CD14-positive monocyte (primary cell): ENCODE measurements at regions not wholly inside any gene's neighbourhood (a gene's known extent, or its start where the extent isn't known, plus 50 kb on each side); places are given as distances from the start of the nearest gene placed in this dataset.

Experiments
- DNase-seq, 3 donors: peaks; one replicate each; pipeline ENCODE4 v3.0.0-alpha.2; 2011 to 2022
- H2AFZ ChIP-seq: 2 replicates; pipeline ENCODE4 v1.6.0; 2012; ENCODE audit warnings: mild to moderate bottlenecking, low read depth, low read length, inconsistent platforms; ENCODE audit not compliant: insufficient read depth, poor library complexity, severe bottlenecking
- H3K27ac ChIP-seq, 2 donors: 1 replicate in 1 of 2; 2 replicates in 1 of 2; pipeline ENCODE4 v1.5.1; 2012 to 2013; ENCODE audit warnings: low read length in 2 of 2, control low read depth in 1 of 2, inconsistent platforms in 1 of 2, low read depth in 1 of 2, mild to moderate bottlenecking in 1 of 2
- H3K27me3 ChIP-seq, 2 donors: one replicate each; pipeline versions ENCODE4 v1.6.0 to v1.6.1; 2011 to 2013; ENCODE audit warnings: low read length in 2 of 2; ENCODE audit not compliant: control insufficient read depth in 2 of 2, insufficient read depth in 2 of 2
- H3K36me3 ChIP-seq, 2 donors: replicated peaks in 1 of 2; 1 replicate in 1 of 2; 2 replicates in 1 of 2; pipeline versions ENCODE4 v1.5.1 to v1.6.1; 2012 to 2013; ENCODE audit warnings: low read length in 2 of 2, control low read depth in 1 of 2, inconsistent platforms in 1 of 2, mild to moderate bottlenecking in 1 of 2; ENCODE audit not compliant: insufficient read depth in 2 of 2, control insufficient read depth in 1 of 2
- H3K4me1 ChIP-seq, 2 donors: 1 replicate in 1 of 2; 2 replicates in 1 of 2; pipeline versions ENCODE4 v1.5.1 to v1.6.1; 2012 to 2013; ENCODE audit warnings: low read length in 2 of 2, control low read depth in 1 of 2, inconsistent platforms in 1 of 2, mild to moderate bottlenecking in 1 of 2, moderate library complexity in 1 of 2; ENCODE audit not compliant: insufficient read depth in 2 of 2, control insufficient read depth in 1 of 2
- H3K4me2 ChIP-seq: replicated peaks from 2 replicates; pipeline ENCODE3; 2012; ENCODE audit warnings: low read length, moderate library complexity, mild to moderate bottlenecking; ENCODE audit not compliant: poor library complexity, severe bottlenecking; ENCODE audit errors: extremely low read depth
- H3K4me3 ChIP-seq, 3 experiments: fragments of 200-600 bp in 1 of 3; sonication (generic) in 1 of 3; replicated peaks in 1 of 3; 1 replicate in 2 of 3; 2 replicates in 1 of 3; pipeline ENCODE4 v1.5.1; 2011 to 2013; ENCODE audit warnings: low read length in 3 of 3, mild to moderate bottlenecking in 3 of 3, control low read depth in 2 of 3, low read depth in 2 of 3, inconsistent platforms in 1 of 3, moderate library complexity in 1 of 3
- H3K79me2 ChIP-seq: 2 replicates; pipeline ENCODE4 v1.6.0; 2012; ENCODE audit warnings: mild to moderate bottlenecking, control low read depth, inconsistent platforms, low read length, moderate library complexity; ENCODE audit not compliant: insufficient read depth
- H3K9ac ChIP-seq: 2 replicates; pipeline ENCODE4 v1.6.0; 2017; ENCODE audit warnings: low read length, mild to moderate bottlenecking; ENCODE audit not compliant: insufficient read depth, poor library complexity, severe bottlenecking
- H3K9me3 ChIP-seq, 2 donors: replicated peaks in 1 of 2; 1 replicate in 1 of 2; 2 replicates in 1 of 2; pipeline versions ENCODE4 v1.5.1 to v1.6.1; 2012 to 2013; ENCODE audit warnings: low read length in 2 of 2, control low read depth in 1 of 2; ENCODE audit not compliant: control insufficient read depth in 1 of 2, insufficient read depth in 1 of 2
- H4K20me1 ChIP-seq: 2 replicates; pipeline ENCODE4 v1.6.0; 2012; ENCODE audit warnings: mild to moderate bottlenecking, low read length, control low read depth, moderate library complexity; ENCODE audit not compliant: insufficient read depth
- H3K27ac Mint-ChIP-seq, 7 donors: one replicate each; pipeline ENCODE4 v1.8.0; 2020; ENCODE audit warnings: mild to moderate bottlenecking in 7 of 7, mixed read lengths in 7 of 7, moderate library complexity in 6 of 7, inconsistent platforms in 2 of 7
- H3K27me3 Mint-ChIP-seq, 3 donors: one replicate each; pipeline ENCODE4 v1.8.0; 2021 to 2022; ENCODE audit warnings: low read depth in 3 of 3, mild to moderate bottlenecking in 3 of 3, mixed read lengths in 3 of 3, moderate library complexity in 3 of 3, inconsistent platforms in 1 of 3
- H3K36me3 Mint-ChIP-seq, 2 donors: one replicate each; pipeline ENCODE4 v1.8.0; 2020; ENCODE audit warnings: mixed read lengths in 2 of 2, inconsistent platforms in 1 of 2, mild to moderate bottlenecking in 1 of 2
- H3K4me1 Mint-ChIP-seq: one replicate; pipeline ENCODE4 v1.8.0; 2020; ENCODE audit warnings: mild to moderate bottlenecking, mixed read lengths
- H3K4me3 Mint-ChIP-seq, 2 donors: one replicate each; pipeline ENCODE4 v1.8.0; 2020; ENCODE audit warnings: mild to moderate bottlenecking in 2 of 2, mixed read lengths in 2 of 2, moderate library complexity in 1 of 2
- H3K9me3 Mint-ChIP-seq, 7 donors: one replicate each; pipeline ENCODE4 v1.8.0; 2020 to 2022; ENCODE audit warnings: mixed read lengths in 7 of 7, mild to moderate bottlenecking in 6 of 7, moderate library complexity in 6 of 7, inconsistent platforms in 2 of 7
- CTCF ChIP-seq: fragments of 200-600 bp; IDR thresholded peaks from one replicate; pipeline ENCODE4 v1.8.0; 2022; ENCODE audit warnings: antibody characterized with exemption, mild to moderate bottlenecking
- WGBS: methylation state at CpG from one replicate; pipeline ENCODE4 v1.1.5; 2013; ENCODE audit warnings: missing lambda C conversion rate; ENCODE audit not compliant: insufficient coverage; 5-methylcytosine and 5-hydroxymethylcytosine counted together
- intact Hi-C, 2 donors: fragments of 100-400 bp; cut with micrococcal nuclease; formaldehyde crosslinking; loops; one replicate each; pipeline versions ENCODE4 v1.15.0 to v1.15.1; 2023

GRCh38 chr12:67161322-67161918, 107.7 kb upstream of the CAND1 start:
- peak; percentile 32 for TF ChIP-seq CTCF
- H3K9me3 ChIP-seq = no peaks in the 10 kb centered on the region
- no peak overlapping the region for H3K9ac ChIP-seq
- Mint-ChIP-seq H3K27ac (no peak overlapping the region), H3K9me3 (no peaks in the 10 kb centered on the region), H3K27me3 (peaks cover 2 to 4% (median 4%) of the 10 kb centered on the region in 3 donors), H3K4me3 (no peak overlapping the region), H3K4me1 (no peaks in the 10 kb centered on the region), H3K36me3 (no peaks in the 10 kb centered on the region)
- intact Hi-C loops = no loop called here
- H3K4me1 ChIP-seq = no peaks in the 10 kb centered on the region
- H3K4me2 ChIP-seq = no peak overlapping the region
- peak in 1 of 3 donors; percentile 5 for DNase-seq
- 84% methylated on average over 4 of the region's 6 CpGs for WGBS
- H3K27me3 ChIP-seq = peaks cover 0 to 2% of the 10 kb centered on the region in 2 donors
- H3K27ac ChIP-seq = no peak overlapping the region
- H3K79me2 ChIP-seq = no peaks in the 10 kb centered on the region
- no peak overlapping the region for H2AFZ ChIP-seq
- H3K36me3 ChIP-seq = no peaks in the 10 kb centered on the region
- H4K20me1 ChIP-seq = no peaks in the 10 kb centered on the region
- H3K4me3 ChIP-seq = no peak overlapping the region

- Mint-ChIP-seq H3K27me3 (peaks cover 0 to 3% (median 0%) of the 10 kb centered on the region in 3 donors), H3K27ac (no peak overlapping the region)
- H3K27ac ChIP-seq = no peak overlapping the region
Observed at GRCh38 chr12:67173258-67173657, 95.9 kb upstream of the CAND1 start.

More at GRCh38 chr12:67173258-67173657, 95.9 kb upstream of the CAND1 start:
- no peak for DNase-seq
- no peak overlapping the region for H3K4me3 Mint-ChIP-seq
- Histone ChIP-seq H3K4me1 (no peaks in the 10 kb centered on the region), H2AFZ (no peak overlapping the region), H4K20me1 (no peaks in the 10 kb centered on the region), H3K4me2 (no peak overlapping the region), H3K79me2 (no peaks in the 10 kb centered on the region), H3K36me3 (no peaks in the 10 kb centered on the region), H3K27me3 (no peaks in the 10 kb centered on the region), H3K9ac (no peak overlapping the region), H3K9me3 (no peaks in the 10 kb centered on the region), H3K4me3 (no peak overlapping the region)
- H3K4me1 Mint-ChIP-seq = no peaks in the 10 kb centered on the region
- intact Hi-C loops = no loop called here
- no peaks in the 10 kb centered on the region for H3K36me3 Mint-ChIP-seq
- H3K9me3 Mint-ChIP-seq = peaks cover 0 to 5% (median 3%) of the 10 kb centered on the region in 7 donors
- WGBS = no CpG with 5 or more reads among the region's 2 CpGs
- TF ChIP-seq CTCF = no peak
